HT-29 (cell line): ENCODE measurements at regions not wholly inside any gene's neighbourhood (a gene's known extent, or its start where the extent isn't known, plus 50 kb on each side); places are given as distances from the start of the nearest gene placed in this dataset.

Experiments
- DNase-seq: peaks from one replicate; pipeline ENCODE4 v3.0.0-alpha.2; 2015; ENCODE audit warnings: low spot score

DNA sequence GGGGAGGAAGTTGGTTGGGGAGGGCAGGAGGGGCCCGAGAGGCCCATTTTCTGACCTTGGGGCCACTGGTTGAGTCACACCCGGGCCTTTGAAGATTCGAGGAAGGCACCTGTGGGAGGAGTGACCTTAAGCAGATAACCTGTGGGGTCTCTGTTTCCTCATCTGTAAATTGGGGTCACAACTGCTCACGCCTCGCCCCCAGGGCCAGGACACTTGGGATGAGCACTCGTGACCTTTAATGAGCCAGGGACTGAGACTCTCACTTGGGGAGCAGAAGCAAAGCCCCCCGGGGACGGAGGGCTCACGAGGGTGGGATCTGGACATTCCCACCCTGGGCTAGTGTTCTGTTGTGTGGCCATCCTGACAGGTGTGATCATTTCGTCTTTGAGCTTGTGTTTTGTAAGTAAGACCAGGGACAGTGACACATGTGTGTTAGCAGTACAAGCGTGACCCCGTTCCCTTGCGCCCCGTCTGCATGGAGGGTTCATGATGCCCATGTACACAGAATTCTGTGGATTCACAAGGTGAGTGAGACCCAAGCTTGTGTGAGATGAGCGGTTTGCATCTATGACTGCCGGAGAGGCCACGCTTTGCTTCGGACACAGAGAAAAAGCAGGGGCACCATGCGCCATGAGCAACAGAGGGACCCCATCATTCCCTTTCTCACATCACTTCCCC, 79.3 kb upstream of the PMEPA1 start:
- DNase-seq = no peak

DNA sequence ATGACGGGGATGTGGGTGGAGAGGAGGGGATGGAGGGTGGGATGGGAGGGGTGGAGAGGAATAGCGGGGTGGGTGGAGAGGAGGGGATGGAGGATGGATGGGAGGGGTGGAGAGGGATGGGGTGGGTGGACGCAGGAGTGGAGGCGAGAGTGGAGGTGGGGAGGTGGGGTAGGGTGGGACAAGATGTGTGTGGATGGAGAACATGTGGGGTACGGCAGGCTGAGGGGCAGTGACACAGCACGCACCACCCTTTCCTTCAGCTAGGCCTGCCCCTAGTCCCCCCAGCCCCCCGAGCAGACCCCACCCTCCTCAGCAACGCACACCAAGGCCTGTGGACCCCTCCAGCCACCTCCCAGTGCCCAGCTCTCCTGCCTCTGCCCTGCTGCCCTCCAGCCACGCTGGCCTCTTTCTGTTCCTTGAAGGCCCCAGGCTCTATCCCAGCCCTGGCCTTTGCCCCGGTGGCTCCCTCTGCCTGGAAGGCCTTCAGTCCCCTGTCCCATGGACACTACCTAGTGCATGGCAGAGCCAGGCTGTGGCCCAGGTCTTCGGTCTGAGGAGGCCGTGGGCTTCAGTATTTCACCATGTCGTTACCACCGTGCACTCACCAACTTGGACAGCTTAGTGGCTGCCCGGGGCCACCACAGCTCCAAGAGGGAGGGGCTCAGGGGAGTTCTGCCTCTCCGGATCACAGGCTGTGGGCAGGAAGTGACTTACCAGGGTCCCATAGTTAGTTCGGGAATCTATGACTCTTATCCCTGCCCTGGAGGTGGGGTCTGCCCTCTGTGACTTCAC, 78.4 kb upstream of the PMEPA1 start:
- no peak for DNase-seq

DNA sequence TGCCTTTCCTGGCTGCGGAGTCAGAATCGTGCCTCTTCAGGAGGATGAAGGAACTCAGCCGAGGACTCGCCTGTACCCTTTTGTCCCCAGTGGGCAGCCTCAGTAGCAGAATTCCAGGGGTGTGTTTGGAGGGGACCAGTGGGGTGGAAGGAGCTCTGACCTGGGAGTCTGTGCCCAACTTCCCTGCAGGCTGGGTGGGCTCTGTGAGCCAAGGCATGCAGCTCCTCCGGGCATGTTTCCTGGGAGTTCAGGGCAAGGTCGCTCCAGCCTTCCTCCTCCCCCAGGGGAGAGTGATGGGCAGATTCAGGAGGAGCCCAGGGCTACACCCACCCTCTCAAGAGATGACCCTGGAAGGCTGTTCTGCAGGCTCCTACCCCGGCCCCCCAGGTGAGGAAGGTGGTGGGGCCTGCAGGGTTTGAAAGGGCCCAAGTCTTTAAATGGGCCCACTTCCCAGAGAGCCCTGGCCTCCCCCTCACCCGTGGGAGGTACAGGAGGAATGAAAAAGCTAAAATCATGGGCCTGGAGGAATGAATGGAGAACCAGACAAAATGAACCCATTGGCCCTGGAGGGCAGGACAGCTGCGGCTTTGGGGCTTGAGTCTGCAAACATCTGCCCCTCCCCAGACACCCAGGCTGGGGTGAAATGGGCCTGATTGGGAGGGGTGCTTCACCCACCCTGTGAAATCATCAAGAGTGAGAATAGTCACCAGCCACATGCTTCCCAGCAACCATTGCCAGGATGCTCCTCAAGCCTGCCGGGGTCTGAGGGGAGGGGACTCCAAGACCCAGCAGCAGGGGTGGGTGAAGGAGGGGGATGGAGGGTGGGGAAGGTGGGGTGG, 77.6 kb upstream of the PMEPA1 start:
- DNase-seq = no peak

DNA sequence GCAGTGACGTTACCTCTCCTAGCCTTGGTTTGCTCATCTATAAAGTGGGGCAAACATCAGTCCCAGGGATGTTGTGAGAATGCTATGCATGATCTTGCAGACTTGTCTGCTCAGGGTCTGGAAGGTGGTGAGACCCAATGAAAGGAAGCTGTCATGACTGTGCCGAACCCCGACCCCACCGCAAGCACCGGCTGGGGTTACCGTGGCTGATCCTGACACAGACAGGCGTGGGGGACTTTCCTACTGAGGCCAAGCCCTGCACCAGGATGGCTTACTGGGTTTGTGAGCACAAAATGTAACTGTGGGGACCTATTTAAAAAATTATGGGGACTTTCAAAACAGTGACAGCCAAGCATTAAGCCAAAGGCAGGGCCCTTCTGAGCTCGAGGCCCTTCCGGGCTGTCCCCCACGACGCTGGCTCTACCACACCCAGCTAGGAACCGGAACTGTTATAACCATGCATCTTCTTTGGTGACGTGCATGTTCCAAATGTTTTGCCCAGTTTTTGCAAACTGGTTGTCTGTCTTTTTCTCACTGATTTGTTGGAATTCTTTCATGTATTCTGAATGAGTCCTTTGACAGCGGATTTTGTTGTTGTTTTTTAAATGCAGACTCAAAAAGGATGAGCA, 76.6 kb upstream of the PMEPA1 start:
- DNase-seq = no peak

DNA sequence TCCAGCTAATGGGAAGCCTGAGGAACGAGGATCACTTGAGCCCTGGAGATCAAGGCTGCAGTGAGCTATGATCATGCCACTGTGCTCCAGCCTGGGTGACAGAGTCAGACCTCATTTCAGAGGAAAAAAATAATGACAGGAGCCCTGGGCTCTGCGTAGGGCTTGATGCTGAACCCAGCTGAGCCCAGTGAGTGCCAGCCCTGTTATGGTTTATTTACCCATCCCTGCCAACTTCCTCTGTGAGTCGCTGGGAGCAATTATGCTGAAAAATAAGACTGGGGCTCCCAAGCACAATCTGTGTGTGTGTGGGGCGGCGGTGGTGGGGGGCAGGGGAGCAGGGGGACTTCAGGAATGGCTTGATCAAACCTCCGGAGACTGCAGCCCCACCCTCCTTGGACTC, 75.9 kb upstream of the PMEPA1 start:
- no peak for DNase-seq

DNA sequence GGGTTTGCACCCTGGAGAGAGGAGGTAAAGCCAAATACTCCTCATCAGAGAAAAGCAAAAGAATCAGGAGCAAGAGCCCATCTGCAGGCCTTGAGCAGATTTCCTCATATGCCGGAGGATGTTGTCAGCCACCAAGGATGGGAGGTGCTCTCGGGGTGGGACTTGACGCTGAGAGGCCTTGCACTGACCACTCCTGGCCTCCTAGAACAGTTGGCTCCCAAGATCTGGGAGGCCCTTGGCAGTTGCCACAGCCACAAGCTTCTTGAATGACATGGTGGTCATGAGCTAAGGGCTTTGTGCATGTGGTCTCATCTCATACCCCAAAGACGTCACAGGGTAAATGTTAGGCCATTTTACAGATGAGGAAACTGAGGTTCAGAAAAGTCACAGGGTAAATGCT, 75.2 kb upstream of the PMEPA1 start:
- no peak for DNase-seq

DNA sequence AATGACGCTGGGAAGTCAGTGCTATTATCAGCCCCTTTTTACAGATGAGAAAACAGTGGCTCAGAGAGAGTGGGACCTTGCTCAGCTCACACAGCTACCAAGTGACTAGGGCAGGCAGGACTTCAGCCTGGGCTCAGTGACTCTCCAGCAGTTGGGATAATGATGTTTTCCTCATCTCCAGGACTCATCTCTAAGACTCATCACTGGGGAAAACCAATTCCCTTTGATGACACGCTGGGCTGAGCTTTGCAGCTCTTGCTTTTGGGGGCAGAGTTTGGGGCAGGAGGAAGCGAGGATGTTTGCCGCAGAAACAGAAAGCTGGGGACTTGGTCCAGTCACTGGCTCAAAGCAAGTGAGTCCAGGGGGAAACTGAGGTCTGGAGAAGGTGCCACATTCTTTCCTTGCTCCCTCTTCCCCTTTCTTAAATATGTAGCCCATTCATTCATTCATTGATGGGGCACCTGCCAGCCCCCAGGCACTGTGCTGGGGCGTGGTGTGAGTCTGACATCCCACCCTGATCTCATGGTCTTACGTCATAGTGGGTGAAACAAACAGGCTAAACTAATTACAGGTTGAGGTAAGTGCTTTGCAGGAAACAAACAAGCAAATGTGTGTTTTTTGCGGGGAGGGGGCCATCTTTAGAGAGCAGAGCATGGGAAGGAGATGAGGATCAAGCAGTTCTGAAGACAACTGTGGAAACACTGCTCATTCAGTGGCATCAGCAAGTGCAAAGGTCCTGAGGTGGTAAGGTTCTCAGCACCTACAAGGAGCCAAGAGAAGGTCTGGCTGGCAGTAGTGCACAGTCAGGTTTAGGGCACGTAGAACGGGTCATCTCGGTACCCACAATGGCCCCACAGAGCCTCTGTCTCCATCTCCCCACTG, 74.4 kb upstream of the PMEPA1 start:
- no peak for DNase-seq

DNA sequence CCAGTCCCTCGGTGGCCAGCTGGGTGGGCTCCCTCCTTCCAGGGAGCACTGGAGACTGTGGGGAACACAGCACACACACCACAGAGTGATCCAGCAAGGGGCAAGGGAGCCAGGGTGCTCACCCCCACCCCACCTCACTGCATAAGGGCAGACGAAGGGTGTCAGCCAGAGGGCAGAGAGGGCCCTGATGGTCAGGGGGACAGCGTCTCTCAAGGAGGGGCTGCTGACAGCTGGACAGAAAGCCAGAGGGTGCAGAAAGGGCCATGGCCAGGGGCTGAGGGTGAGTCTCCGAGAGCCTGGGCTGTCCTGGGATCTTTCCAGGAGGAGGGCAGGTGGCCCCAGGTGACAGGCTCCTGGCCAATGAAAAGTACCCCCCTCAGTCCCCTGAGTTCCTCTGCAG, 73.4 kb upstream of the PMEPA1 start:
- DNase-seq = no peak

DNA sequence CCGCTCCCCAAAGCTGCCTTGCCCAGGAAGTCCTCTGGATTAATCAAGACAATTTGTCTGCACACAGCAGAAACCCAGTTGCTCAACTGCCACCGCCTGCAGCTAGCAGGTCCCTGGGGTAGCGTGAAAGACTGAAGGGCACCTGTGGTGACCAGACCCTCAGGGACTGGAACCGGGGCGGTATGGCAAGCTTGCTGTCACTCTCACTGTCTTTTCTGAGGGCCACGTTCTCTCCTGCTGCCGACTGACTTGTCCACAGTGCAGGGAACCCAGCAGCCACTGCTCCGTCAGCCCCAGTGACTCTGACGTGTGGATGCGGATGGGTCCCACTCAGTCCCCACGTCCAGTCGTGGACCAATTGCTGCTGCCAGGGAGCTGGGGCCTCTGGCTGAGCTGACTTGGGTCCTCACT, 72.8 kb upstream of the PMEPA1 start:
- DNase-seq = no peak

DNA sequence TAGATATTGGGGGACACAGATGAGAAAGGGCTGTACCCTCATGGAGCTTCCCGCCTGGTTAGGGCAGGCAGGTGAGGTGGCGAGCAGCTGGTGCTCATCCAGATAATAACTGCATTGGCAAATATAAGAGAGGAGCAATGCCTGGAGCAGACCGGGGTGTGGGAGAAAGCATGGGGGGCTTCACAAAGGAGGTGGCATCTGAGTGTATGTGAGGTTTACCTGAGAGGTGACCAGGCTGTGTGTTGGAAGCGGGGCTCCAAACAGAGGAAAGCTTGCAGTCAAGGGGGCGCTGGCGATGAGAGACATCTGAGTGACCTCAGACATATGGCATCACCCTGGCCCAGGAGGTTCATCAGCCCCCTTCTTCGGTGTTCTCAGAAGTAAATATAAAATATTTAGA, 72.1 kb upstream of the PMEPA1 start:
- no peak for DNase-seq

DNA sequence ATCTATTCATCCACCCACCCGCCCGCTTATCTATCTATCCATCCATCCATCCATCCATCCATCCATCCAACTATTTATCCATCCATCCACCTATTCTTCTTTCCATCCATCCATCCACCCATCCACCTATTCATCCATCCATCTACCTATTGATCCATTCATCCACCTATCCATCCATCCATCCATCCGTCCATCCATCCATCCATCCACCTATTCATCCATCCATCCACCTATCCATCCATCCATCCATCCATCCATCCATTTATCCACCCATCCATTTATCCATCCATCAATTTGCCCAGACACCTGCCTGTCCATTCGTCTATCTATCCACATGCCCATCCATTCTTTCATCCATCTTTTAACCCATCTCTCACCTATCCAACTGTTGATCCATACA, 71.1 kb upstream of the PMEPA1 start:
- no peak for DNase-seq

DNA sequence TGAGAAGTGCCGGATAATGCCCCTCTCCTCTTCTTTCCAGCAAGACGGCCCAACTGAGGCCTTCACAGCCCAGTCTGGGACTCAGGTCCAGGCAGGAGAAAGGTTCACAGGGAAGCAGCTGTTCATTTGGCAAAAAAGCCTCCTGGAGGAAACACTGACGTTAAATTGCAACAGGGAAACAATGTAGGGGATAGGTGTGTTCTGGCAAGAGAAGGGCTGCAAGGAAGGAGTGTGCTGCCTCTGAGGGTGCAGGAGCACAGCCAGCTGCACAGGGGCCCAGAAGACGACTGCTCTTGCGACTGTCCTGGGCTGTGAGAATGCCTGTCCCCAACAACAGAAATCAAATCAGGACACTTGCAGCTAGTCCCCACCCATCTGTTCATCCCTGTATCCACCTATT, 70.6 kb upstream of the PMEPA1 start:
- DNase-seq = no peak

DNA sequence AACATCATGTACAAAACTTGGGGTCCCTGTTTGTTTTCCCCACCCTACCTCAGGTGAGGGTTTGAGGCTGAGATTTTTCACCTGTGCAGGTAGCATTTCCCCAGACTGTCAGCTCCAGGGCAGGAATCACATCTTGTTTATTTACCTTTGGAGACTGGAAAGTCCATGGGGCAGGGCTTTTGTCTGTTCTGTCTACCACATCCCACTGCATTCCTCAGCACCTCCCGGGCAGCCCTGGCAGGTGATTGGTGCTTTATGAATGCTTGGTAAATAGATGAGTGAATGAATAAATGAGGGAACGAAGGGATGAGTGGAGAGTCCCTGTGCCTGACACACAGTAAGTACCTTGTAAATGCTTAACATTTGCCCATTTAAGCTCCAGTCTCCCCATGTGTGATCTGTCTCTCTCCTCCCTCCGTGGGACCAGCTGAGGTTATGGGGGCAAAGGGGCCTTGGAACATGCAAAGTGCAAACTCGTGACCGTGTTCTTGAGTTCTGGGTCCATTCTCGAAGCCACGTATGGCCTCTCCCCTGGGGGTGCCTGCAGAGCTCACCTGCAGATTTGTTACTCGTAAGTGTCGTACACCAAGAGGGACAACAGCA, 69.7 kb upstream of the PMEPA1 start:
- DNase-seq = no peak

DNA sequence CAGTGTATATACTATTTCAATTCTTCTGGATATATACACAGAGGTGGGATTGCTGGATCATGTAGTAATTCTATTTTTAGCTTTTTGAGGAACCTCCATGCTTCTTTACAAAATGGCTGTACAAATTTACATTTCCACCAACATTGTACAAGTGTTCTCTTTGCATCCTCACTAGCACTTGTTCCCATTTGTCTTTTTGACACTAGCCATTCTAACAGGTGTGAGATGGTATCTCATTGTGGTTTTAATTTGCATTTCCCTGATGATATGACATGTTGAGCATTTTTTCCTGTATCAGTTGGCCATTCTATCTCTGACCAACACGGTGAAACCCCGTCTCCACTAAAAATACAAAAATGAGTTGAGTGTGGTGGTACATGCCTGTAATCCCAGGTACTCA, 68.1 kb upstream of the PMEPA1 start:
- DNase-seq = no peak

DNA sequence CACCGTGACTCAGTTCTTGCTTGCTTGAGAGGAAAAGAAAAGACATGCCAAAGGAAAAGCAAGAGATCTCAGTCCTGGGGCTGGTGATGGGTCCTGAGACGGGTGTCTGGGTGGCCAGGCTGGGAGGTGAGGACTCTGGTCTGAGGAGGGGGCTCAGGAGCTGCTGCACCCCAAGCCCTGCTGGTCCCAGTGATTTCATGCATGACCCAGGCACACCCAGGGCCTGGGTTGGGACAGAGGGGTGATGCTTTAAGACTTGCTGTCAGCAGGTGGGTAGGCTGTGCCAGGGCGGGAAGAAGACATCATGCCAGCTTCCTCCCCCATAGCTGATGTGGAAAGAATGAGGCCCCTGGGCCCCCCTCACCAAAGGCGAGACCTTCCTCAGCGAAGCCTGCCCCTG, 65.1 kb upstream of the PMEPA1 start:
- no peak for DNase-seq

DNA sequence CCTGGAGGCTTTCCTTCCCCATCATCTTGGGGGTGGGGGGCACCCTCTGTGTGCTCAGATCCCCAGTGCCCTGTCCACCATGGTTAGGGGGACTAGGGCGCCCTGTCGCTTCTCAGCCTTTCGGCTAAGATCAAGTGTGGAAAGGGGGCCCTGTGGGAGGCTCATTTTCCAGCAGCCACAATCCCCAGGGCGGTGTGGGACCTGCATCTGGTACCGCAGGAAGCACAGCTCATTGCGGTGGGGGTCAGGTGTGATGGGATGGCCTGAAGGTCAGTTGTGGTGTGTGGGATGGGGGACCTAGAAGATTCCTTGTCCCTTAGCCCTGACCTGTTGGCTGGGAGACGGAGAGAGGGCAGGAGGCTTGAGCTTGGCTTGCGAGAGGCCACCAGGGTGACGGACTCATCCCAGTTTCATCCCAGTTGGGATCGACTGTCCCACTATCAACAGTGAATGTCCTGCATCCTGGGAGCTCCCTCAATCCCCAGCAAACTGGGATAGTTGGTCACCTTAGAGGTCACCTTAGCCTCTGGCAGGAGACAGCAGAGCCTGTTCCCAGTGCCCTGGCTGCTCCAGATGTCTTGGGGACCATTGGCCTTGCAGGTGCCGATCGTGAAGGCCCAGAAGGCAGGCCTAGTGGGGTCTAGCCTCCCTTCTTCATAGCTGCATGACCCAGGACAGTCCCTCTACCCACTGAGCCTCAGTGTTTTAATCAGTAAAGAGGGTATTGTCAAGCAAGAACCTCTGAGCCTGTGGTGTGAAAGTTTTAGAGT, 64.5 kb upstream of the PMEPA1 start:
- no peak for DNase-seq

DNA sequence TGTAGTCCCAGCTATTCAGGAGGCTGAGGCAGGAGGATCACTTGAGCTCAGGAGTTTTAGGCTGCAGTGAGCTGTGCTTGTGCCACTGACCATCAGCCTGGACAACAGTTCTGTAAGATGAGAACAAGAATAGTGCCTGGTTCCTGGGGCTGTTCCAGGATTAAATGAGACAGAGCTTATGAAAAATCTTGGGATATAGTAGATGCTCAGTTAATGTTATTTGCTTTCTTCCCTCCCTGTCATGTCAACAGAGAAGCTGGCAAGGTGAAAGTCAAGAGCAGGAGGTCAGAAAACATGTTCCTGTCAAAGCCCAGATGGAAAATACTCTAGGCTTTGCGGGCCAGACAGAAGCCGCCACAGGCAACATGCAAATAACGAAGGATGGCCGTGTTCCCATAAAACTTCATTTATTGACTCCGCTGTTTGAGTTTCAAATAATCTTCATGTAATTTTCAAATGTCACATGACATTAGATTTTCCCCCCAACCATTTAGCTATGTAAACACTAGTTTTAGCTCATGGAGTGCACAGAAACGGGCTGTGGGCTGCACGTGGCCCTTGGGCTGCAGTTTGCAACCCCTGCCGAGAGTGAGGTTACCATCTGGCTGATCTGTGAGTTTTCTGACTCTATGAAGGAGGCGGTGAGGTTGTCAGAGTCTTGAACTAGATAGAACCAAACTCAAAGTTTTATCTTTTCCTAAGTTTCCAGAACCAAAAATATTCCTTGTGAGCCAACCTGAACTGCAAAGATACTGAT, 63.4 kb upstream of the PMEPA1 start:
- no peak for DNase-seq

DNA sequence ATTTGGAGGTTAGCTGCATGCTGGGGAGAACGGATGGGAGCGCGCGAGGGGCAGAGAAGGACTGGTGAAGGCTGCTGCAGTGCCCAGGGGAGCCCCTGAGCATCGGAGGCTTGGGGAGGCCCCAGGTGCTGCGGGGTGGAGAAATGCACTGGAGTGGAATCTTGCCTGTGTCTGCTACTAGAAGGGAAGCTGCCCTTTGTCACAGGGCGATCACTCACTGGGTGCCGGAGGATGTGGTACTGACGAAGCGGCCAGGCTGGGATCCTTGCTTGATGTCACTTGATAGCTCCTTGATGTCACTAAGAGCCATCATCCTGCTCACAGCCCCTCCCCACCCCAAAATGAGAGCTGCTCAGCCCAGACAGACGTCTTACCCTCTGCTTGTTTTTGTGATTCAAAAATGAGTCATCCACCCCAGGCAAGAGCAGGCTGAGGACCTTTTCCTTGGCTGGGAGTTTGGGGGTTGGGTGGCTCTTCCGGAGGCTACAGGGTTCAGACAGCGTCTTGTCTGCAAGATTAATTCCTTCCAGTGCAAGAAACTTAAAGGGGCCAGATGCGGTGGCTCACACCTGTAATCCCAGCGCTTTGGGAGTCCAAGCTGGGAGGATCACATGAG, 62.6 kb upstream of the PMEPA1 start:
- DNase-seq = no peak
